ENCODE measurements at regions not wholly inside any gene's neighbourhood (a gene's known extent, or its start where the extent isn't known, plus 50 kb on each side); places are given as distances from the start of the nearest gene placed in this dataset.

- Histone ChIP-seq H3K27me3 (ENCODE audit: control insufficient read depth, insufficient read depth, low read length) (no peaks in the 10 kb centered on the region), H3K36me3 (ENCODE audit: control insufficient read depth, insufficient read depth, low read length) (no peaks in the 10 kb centered on the region), H3K4me3 (ENCODE audit: low read depth, low read length) (no peak overlapping the region)
- TF ChIP-seq, protein P1, sequence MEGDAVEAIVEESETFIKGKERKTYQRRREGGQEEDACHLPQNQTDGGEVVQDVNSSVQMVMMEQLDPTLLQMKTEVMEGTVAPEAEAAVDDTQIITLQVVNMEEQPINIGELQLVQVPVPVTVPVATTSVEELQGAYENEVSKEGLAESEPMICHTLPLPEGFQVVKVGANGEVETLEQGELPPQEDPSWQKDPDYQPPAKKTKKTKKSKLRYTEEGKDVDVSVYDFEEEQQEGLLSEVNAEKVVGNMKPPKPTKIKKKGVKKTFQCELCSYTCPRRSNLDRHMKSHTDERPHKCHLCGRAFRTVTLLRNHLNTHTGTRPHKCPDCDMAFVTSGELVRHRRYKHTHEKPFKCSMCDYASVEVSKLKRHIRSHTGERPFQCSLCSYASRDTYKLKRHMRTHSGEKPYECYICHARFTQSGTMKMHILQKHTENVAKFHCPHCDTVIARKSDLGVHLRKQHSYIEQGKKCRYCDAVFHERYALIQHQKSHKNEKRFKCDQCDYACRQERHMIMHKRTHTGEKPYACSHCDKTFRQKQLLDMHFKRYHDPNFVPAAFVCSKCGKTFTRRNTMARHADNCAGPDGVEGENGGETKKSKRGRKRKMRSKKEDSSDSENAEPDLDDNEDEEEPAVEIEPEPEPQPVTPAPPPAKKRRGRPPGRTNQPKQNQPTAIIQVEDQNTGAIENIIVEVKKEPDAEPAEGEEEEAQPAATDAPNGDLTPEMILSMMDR (IDR thresholded peaks at IDR 0.05; ENCODE audit: insufficient read depth, low read length, severe bottlenecking), result no peak
- DNase-seq (ENCODE audit: low read depth), result no peak
- no peak for FAIRE-seq
Measured at GRCh38 chr9:22739712-22740111, 293.1 kb downstream of the DMRTA1 start.

GRCh38 chr9:22740781-22741180 is 294.2 kb downstream of the DMRTA1 start:
- Histone ChIP-seq H3K27me3 (ENCODE audit: control insufficient read depth, insufficient read depth, low read length) (no peaks in the 10 kb centered on the region), H3K36me3 (ENCODE audit: control insufficient read depth, insufficient read depth, low read length) (no peaks in the 10 kb centered on the region), H3K4me3 (ENCODE audit: low read depth, low read length) (no peak overlapping the region)
- DNase-seq (ENCODE audit: low read depth) (no peak), FAIRE-seq (no peak)
- TF ChIP-seq, protein P1 (IDR thresholded peaks at IDR 0.05; ENCODE audit: insufficient read depth, low read length, severe bottlenecking), result no peak

- H3K4me3 ChIP-seq (ENCODE audit: low read depth, low read length), result no peak overlapping the region
- DNase-seq (ENCODE audit: low read depth), result no peak
- H3K27me3 ChIP-seq (ENCODE audit: control insufficient read depth, insufficient read depth, low read length), result no peaks in the 10 kb centered on the region
- FAIRE-seq, result no peak
- no peaks in the 10 kb centered on the region for H3K36me3 ChIP-seq (ENCODE audit: control insufficient read depth, insufficient read depth, low read length)
- TF ChIP-seq, protein P1 (IDR thresholded peaks at IDR 0.05; ENCODE audit: insufficient read depth, low read length, severe bottlenecking), result no peak
Measured at GRCh38 chr9:22742401-22742800, 295.8 kb downstream of the DMRTA1 start.

GRCh38 chr9:22773501-22774220 is 327.0 kb downstream of the DMRTA1 start:
- FAIRE-seq (no peak), DNase-seq (ENCODE audit: low read depth) (no peak)
- TF ChIP-seq, protein P1 (IDR thresholded peaks at IDR 0.05; ENCODE audit: insufficient read depth, low read length, severe bottlenecking), result no peak
- H3K36me3 ChIP-seq (ENCODE audit: control insufficient read depth, insufficient read depth, low read length), result no peaks in the 10 kb centered on the region
- no peak overlapping the region for H3K4me3 ChIP-seq (ENCODE audit: low read depth, low read length)
- H3K27me3 ChIP-seq (ENCODE audit: control insufficient read depth, insufficient read depth, low read length), result no peaks in the 10 kb centered on the region

- FAIRE-seq (no peak), DNase-seq (ENCODE audit: low read depth) (no peak)
Measured at GRCh38 chr9:22790329-22790728, 343.7 kb downstream of the DMRTA1 start.

More at GRCh38 chr9:22790329-22790728, 343.7 kb downstream of the DMRTA1 start:
- no peak overlapping the region for H3K4me3 ChIP-seq (ENCODE audit: low read depth, low read length)
- no peaks in the 10 kb centered on the region for H3K36me3 ChIP-seq (ENCODE audit: control insufficient read depth, insufficient read depth, low read length)
- H3K27me3 ChIP-seq (ENCODE audit: control insufficient read depth, insufficient read depth, low read length), result no peaks in the 10 kb centered on the region
- TF ChIP-seq, protein P1 (IDR thresholded peaks at IDR 0.05; ENCODE audit: insufficient read depth, low read length, severe bottlenecking), result no peak
